SK-MEL-5 (cell line): ENCODE measurements at regions not wholly inside any gene's neighbourhood (a gene's known extent, or its start where the extent isn't known, plus 50 kb on each side); places are given as distances from the start of the nearest gene placed in this dataset.

ENCODE experiments used
- DNase-seq: peaks from one replicate; pipeline ENCODE4 v3.0.0-alpha.2; 2016; ENCODE audit warnings: low read depth, low spot score
- in situ Hi-C: cut with HindIII; loops from 2 replicates; pipeline ENCODE4 v1.10.0; 2016; ENCODE audit warnings: low sequenced_read_pairs, high pct_unique_total_duplicates, low pct_unique_long_range_greater_than_20kb

GRCh38 chr18:46374850-46375249 is 270.7 kb downstream of the HAUS1 start:
- in situ Hi-C loops, result no loop called here
- no peak for DNase-seq

GRCh38 chr18:46377557-46377956 is 273.4 kb downstream of the HAUS1 start:
- in situ Hi-C loops, result no loop called here

GRCh38 chr18:46378126-46378863 is 274.1 kb downstream of the HAUS1 start:
- DNase-seq, result peak; percentile 3
- in situ Hi-C loops, result no loop called here

More at GRCh38 chr18:46377557-46377956, 273.4 kb downstream of the HAUS1 start:
- no peak for DNase-seq

GRCh38 chr18:46378864-46379207 is 274.7 kb downstream of the HAUS1 start:
- no peak for DNase-seq
- in situ Hi-C loops, result no loop called here

- in situ Hi-C loops, result no loop called here
- no peak for DNase-seq
Measured at GRCh38 chr18:46379323-46379950, 275.3 kb downstream of the HAUS1 start.

GRCh38 chr18:46385124-46385523 is 271.9 kb downstream of the LOXHD1 start:
- DNase-seq, result no peak
- in situ Hi-C loops, result no loop called here

- DNase-seq, result no peak
- in situ Hi-C loops, result no loop called here
Measured at GRCh38 chr18:46386788-46387187, 270.2 kb downstream of the LOXHD1 start.

- no peak for DNase-seq
- in situ Hi-C loops, result no loop called here
Measured at GRCh38 chr18:46387441-46388131, 269.4 kb downstream of the LOXHD1 start.

GRCh38 chr18:46388286-46388685 is 268.7 kb downstream of the LOXHD1 start:
- no peak for DNase-seq
- in situ Hi-C loops, result no loop called here

- DNase-seq, result no peak
- in situ Hi-C loops, result no loop called here
Measured at GRCh38 chr18:46392576-46392975, 264.4 kb downstream of the LOXHD1 start.

- DNase-seq, result peak; percentile 40
- in situ Hi-C loops, result no loop called here
Measured at GRCh38 chr18:46393230-46393629, 263.8 kb downstream of the LOXHD1 start.

- DNase-seq, result no peak
- in situ Hi-C loops, result no loop called here
Measured at GRCh38 chr18:46393961-46394360, 263.1 kb downstream of the LOXHD1 start.

- in situ Hi-C loops, result no loop called here
Measured at GRCh38 chr18:46395795-46396194, 261.2 kb downstream of the LOXHD1 start.

GRCh38 chr18:46397174-46397573 is 259.8 kb downstream of the LOXHD1 start:
- in situ Hi-C loops, result no loop called here
- DNase-seq, result no peak

More at GRCh38 chr18:46395795-46396194, 261.2 kb downstream of the LOXHD1 start:
- no peak for DNase-seq

GRCh38 chr18:46398005-46398404 is 259.0 kb downstream of the LOXHD1 start:
- in situ Hi-C loops, result no loop called here
- no peak for DNase-seq

GRCh38 chr18:46398625-46399024 is 258.4 kb downstream of the LOXHD1 start:
- no peak for DNase-seq
- in situ Hi-C loops, result no loop called here

- no peak for DNase-seq
- in situ Hi-C loops, result no loop called here
Measured at GRCh38 chr18:46399303-46399702, 257.7 kb downstream of the LOXHD1 start.

- no peak for DNase-seq
- in situ Hi-C loops, result no loop called here
Measured at GRCh38 chr18:46400449-46400848, 256.6 kb downstream of the LOXHD1 start.
